Keratinocyte (primary cell): ENCODE measurements at regions not wholly inside any gene's neighbourhood (a gene's known extent, or its start where the extent isn't known, plus 50 kb on each side); places are given as distances from the start of the nearest gene placed in this dataset.

ENCODE experiments used
- DNase-seq: peaks from one replicate; pipeline ENCODE4 v3.0.0-alpha.2; 2011; ENCODE audit warnings: low read depth, missing footprints, low spot score
- FAIRE-seq: peaks from 2 replicates; lab custom pipeline; 2011; peaks lifted over from hg19 to GRCh38; lab: Jason Lieb, UNC
- H2AFZ ChIP-seq: 2 replicates; pipeline ENCODE4 v1.6.0; 2012; ENCODE audit warnings: low read length, control low read depth, inconsistent platforms; ENCODE audit not compliant: control insufficient read depth
- H3K27ac ChIP-seq: 2 replicates; pipeline ENCODE4 v1.5.1; 2011; ENCODE audit warnings: low read length; ENCODE audit not compliant: control insufficient read depth, insufficient read depth
- H3K27me3 ChIP-seq: 3 replicates; pipeline ENCODE4 v1.6.0; 2011; ENCODE audit warnings: low read length; ENCODE audit not compliant: control insufficient read depth, insufficient read depth; ENCODE audit errors: extremely low read depth
- H3K36me3 ChIP-seq, 2 experiments: 2 replicates in 1 of 2; 3 replicates in 1 of 2; pipeline ENCODE4 v1.5.1; 2011; ENCODE audit warnings: low read length in 2 of 2, mild to moderate bottlenecking in 1 of 2; ENCODE audit not compliant: control insufficient read depth in 2 of 2, insufficient read depth in 2 of 2; ENCODE audit errors: extremely low read depth in 1 of 2
- H3K4me1 ChIP-seq: 3 replicates; pipeline ENCODE4 v1.5.1; 2011; ENCODE audit warnings: low read length; ENCODE audit not compliant: control insufficient read depth, insufficient read depth; ENCODE audit errors: extremely low read depth
- H3K4me2 ChIP-seq: 3 replicates; pipeline ENCODE4 v1.6.0; 2011; ENCODE audit warnings: low read depth, low read length; ENCODE audit not compliant: control insufficient read depth, insufficient read depth; ENCODE audit errors: extremely low read depth
- H3K4me3 ChIP-seq, 3 experiments: fragments of 200-600 bp in 1 of 3; sonication (generic) in 1 of 3; 2 replicates in 2 of 3; 3 replicates in 1 of 3; pipeline ENCODE4 v1.5.1; 2011 to 2016; ENCODE audit warnings: low read length in 3 of 3, mild to moderate bottlenecking in 3 of 3, control low read depth in 2 of 3, inconsistent platforms in 1 of 3, low read depth in 1 of 3, mixed read lengths in 1 of 3, mixed run types in 1 of 3, moderate library complexity in 1 of 3; ENCODE audit not compliant: control insufficient read depth in 2 of 3, insufficient read depth in 2 of 3; ENCODE audit errors: extremely low read depth in 1 of 3
- H3K79me2 ChIP-seq: 2 replicates; pipeline ENCODE4 v1.6.0; 2012; ENCODE audit warnings: low read length; ENCODE audit not compliant: control insufficient read depth, insufficient read depth
- H3K9ac ChIP-seq: 3 replicates; pipeline ENCODE4 v1.6.0; 2011; ENCODE audit warnings: low read length; ENCODE audit not compliant: control insufficient read depth, insufficient read depth; ENCODE audit errors: extremely low read depth
- H3K9me1 ChIP-seq: 3 replicates; pipeline ENCODE4 v1.6.0; 2011; ENCODE audit warnings: low read length; ENCODE audit not compliant: control insufficient read depth, insufficient read depth; ENCODE audit errors: extremely low read depth
- H3K9me3 ChIP-seq: 2 replicates; pipeline ENCODE4 v1.5.1; 2012; ENCODE audit warnings: low read depth, low read length; ENCODE audit not compliant: control insufficient read depth
- H4K20me1 ChIP-seq: 3 replicates; pipeline ENCODE4 v1.6.0; 2011; ENCODE audit warnings: low read length; ENCODE audit not compliant: control insufficient read depth, insufficient read depth; ENCODE audit errors: extremely low read depth
- CTCF ChIP-seq, 3 experiments: IDR thresholded peaks in 1 of 3; conservative IDR thresholded peaks in 1 of 3; optimal IDR thresholded peaks in 1 of 3; 2 replicates in 2 of 3; 3 replicates in 1 of 3; pipeline versions ENCODE3 to v1.5.1; 2011; ENCODE audit warnings: low read length in 3 of 3, mild to moderate bottlenecking in 3 of 3, moderate library complexity in 2 of 3, control low read depth in 1 of 3, inconsistent platforms in 1 of 3; ENCODE audit not compliant: insufficient read depth in 2 of 3; ENCODE audit errors: extremely low read depth in 1 of 3
- EZH2 ChIP-seq: IDR thresholded peaks from one replicate; pipeline ENCODE4 v1.6.1; 2012; ENCODE audit warnings: inconsistent platforms, mild to moderate bottlenecking, low read length, moderate library complexity
- dilution Hi-C: fragments of 300-500 bp; cut with MboI; formaldehyde crosslinking; loops from one replicate; pipeline ENCODE4 v1.7.0; 2020; ENCODE audit warnings: low sequenced_read_pairs; ENCODE audit not compliant: extremely low pct_ligation_motif_present

GRCh38 chr6:145381941-145382340 is 353.4 kb downstream of the EPM2A start:
- TF ChIP-seq CTCF (optimal IDR thresholded peaks at IDR 0.05 in 1 of 3, IDR thresholded peaks at IDR 0.05 in 1 of 3, conservative IDR thresholded peaks at IDR 0.05 in 1 of 3; ENCODE audit: extremely low read depth in 1 of 3, insufficient read depth in 2 of 3, low read length in 3 of 3) (no peak), EZH2 (no peak)
- no peak for FAIRE-seq
- dilution Hi-C loops, result no loop called here

GRCh38 chr6:145383428-145383827 is 351.9 kb downstream of the EPM2A start:
- H4K20me1 ChIP-seq, result no peaks in the 10 kb centered on the region
- FAIRE-seq, result no peak
- no peaks in the 10 kb centered on the region for H3K27me3 ChIP-seq
- no peak overlapping the region for H3K4me3 ChIP-seq
- TF ChIP-seq CTCF (optimal IDR thresholded peaks at IDR 0.05 in 1 of 3, IDR thresholded peaks at IDR 0.05 in 1 of 3, conservative IDR thresholded peaks at IDR 0.05 in 1 of 3; ENCODE audit: extremely low read depth in 1 of 3, insufficient read depth in 2 of 3, low read length in 3 of 3) (no peak), EZH2 (no peak)
- no peak for DNase-seq
- peaks cover 2% of the 10 kb centered on the region for H3K9me3 ChIP-seq
- no peaks in the 10 kb centered on the region for H3K36me3 ChIP-seq
- no peak overlapping the region for H3K9ac ChIP-seq
- no peaks in the 10 kb centered on the region for H3K79me2 ChIP-seq
- H3K27ac ChIP-seq, result no peak overlapping the region
- no peaks in the 10 kb centered on the region for H3K4me1 ChIP-seq
- no peak overlapping the region for H3K4me2 ChIP-seq
- no peaks in the 10 kb centered on the region for H3K9me1 ChIP-seq
- dilution Hi-C loops, result no loop called here
- no peak overlapping the region for H2AFZ ChIP-seq

More at GRCh38 chr6:145381941-145382340, 353.4 kb downstream of the EPM2A start:
- Histone ChIP-seq H4K20me1 (no peaks in the 10 kb centered on the region), H3K9me3 (peaks cover 2% of the 10 kb centered on the region), H2AFZ (no peak overlapping the region), H3K4me2 (no peak overlapping the region), H3K27me3 (no peaks in the 10 kb centered on the region), H3K9me1 (no peaks in the 10 kb centered on the region), H3K27ac (no peak overlapping the region), H3K36me3 (no peaks in the 10 kb centered on the region), H3K4me3 (no peak overlapping the region), H3K9ac (no peak overlapping the region), H3K79me2 (no peaks in the 10 kb centered on the region), H3K4me1 (no peaks in the 10 kb centered on the region)
- no peak for DNase-seq
